Erythroblast (primary cell): ENCODE measurements at regions not wholly inside any gene's neighbourhood (a gene's known extent, or its start where the extent isn't known, plus 50 kb on each side); places are given as distances from the start of the nearest gene placed in this dataset.

Experiments
- GATA1 ChIP-seq: IDR thresholded peaks from 2 replicates; pipeline ENCODE4 v1.6.1; 2011; ENCODE audit warnings: low read depth, mild to moderate bottlenecking, control low read depth, low read length, moderate library complexity
- POLR2A ChIP-seq: IDR thresholded peaks from 2 replicates; pipeline ENCODE4 v1.6.1; 2011; ENCODE audit warnings: mild to moderate bottlenecking, low read length

GRCh38 chr5:97338729-97339128, 155.7 kb upstream of the RIOK2 start:
- TF ChIP-seq POLR2A (no peak), GATA1 (no peak)
